IMR-90 (cell line): ENCODE measurements at regions not wholly inside any gene's neighbourhood (a gene's known extent, or its start where the extent isn't known, plus 50 kb on each side); places are given as distances from the start of the nearest gene placed in this dataset.

Experiments used
- ATAC-seq: fragments of 200-7000 bp; cut with Tn5 transposase; 2 replicates; pipeline ENCODE4 v1.9.1; 2020; ENCODE audit warnings: low read depth, mild to moderate bottlenecking, moderate library complexity
- BruUV-seq: library from RNA; stranded (reverse); fragments of 400-500 nt; replicated peaks from 2 replicates; lab custom pipeline; 2021; lab: Mats Ljungman, UMichigan
- CTCF ChIA-PET: fragments of 300-600 bp; formaldehyde crosslinking; extraction: SDS; loops from one replicate; lab custom pipeline; 2021; ENCODE audit warnings: antibody characterized with exemption; lab: Yijun Ruan, JAX
- POLR2A ChIA-PET: fragments of 300-600 bp; sonication (Branson Sonifier 250); formaldehyde crosslinking; loops from one replicate; lab custom pipeline; 2022; ENCODE audit warnings: antibody characterized with exemption; ENCODE audit not compliant: unreplicated experiment; lab: Charles Lee
- DNase-seq: peaks from one replicate; pipeline ENCODE4 v3.0.0; 2013
- H2AFZ ChIP-seq: replicated peaks from 2 replicates; pipeline ENCODE3; 2013; ENCODE audit warnings: low read length, mild to moderate bottlenecking; ENCODE audit not compliant: poor library complexity
- H2AK5ac ChIP-seq: 2 replicates; pipeline ENCODE4 v1.6.1; 2013; ENCODE audit warnings: low read depth, low read length, inconsistent platforms
- H2AK9ac ChIP-seq: replicated peaks from 2 replicates; pipeline ENCODE3; 2013; ENCODE audit warnings: mild to moderate bottlenecking, low read depth, low read length, moderate library complexity; ENCODE audit not compliant: poor library complexity
- H2BK120ac ChIP-seq: 2 replicates; pipeline ENCODE4 v1.6.1; 2013; ENCODE audit warnings: low read depth, low read length, inconsistent platforms
- H2BK15ac ChIP-seq: 3 replicates; pipeline ENCODE4 v1.6.1; 2013; ENCODE audit warnings: low read depth, low read length, inconsistent platforms
- H2BK20ac ChIP-seq: 2 replicates; pipeline ENCODE4 v1.6.1; 2013; ENCODE audit warnings: low read depth, mild to moderate bottlenecking, inconsistent platforms, low read length, moderate library complexity
- H2BK5ac ChIP-seq: 2 replicates; pipeline ENCODE4 v1.6.1; 2013; ENCODE audit warnings: mild to moderate bottlenecking, low read depth, low read length, inconsistent platforms; ENCODE audit not compliant: poor library complexity, severe bottlenecking
- H3K14ac ChIP-seq: replicated peaks from 2 replicates; pipeline ENCODE4 v1.6.1; 2013; ENCODE audit warnings: low read depth, low read length, inconsistent platforms
- H3K18ac ChIP-seq: 2 replicates; pipeline ENCODE4 v1.6.1; 2013; ENCODE audit warnings: low read depth, low read length, control low read depth
- H3K23ac ChIP-seq: 2 replicates; pipeline ENCODE4 v1.6.1; 2013; ENCODE audit warnings: low read depth, low read length, inconsistent platforms
- H3K27ac ChIP-seq: 2 replicates; pipeline ENCODE4 v1.5.1; 2013; ENCODE audit warnings: mild to moderate bottlenecking, control low read depth, low read length; ENCODE audit not compliant: insufficient read depth
- H3K27me3 ChIP-seq: 2 replicates; pipeline ENCODE4 v1.6.1; 2013; ENCODE audit warnings: low read length; ENCODE audit not compliant: control insufficient read depth, insufficient read depth
- H3K36me3 ChIP-seq: 2 replicates; pipeline ENCODE4 v1.6.1; 2013; ENCODE audit warnings: low read length, mixed read lengths; ENCODE audit not compliant: control insufficient read depth, insufficient read depth
- H3K4ac ChIP-seq: 2 replicates; pipeline ENCODE4 v1.6.1; 2013; ENCODE audit warnings: low read depth, low read length, inconsistent platforms
- H3K4me1 ChIP-seq: 2 replicates; pipeline ENCODE4 v1.6.1; 2013; ENCODE audit warnings: low read length, mixed read lengths; ENCODE audit not compliant: control insufficient read depth, insufficient read depth
- H3K4me2 ChIP-seq: 2 replicates; pipeline ENCODE4 v1.6.1; 2013; ENCODE audit warnings: low read depth, mild to moderate bottlenecking, control low read depth, low read length, moderate library complexity
- H3K4me3 ChIP-seq: 2 replicates; pipeline ENCODE4 v1.5.1; 2013; ENCODE audit warnings: low read depth, mild to moderate bottlenecking, control low read depth, low read length, moderate library complexity; ENCODE audit not compliant: insufficient read depth
- H3K56ac ChIP-seq: 2 replicates; pipeline ENCODE4 v1.6.1; 2013; ENCODE audit warnings: low read length, inconsistent platforms; ENCODE audit not compliant: insufficient read depth; ENCODE audit errors: extremely low read depth
- H3K79me1 ChIP-seq, 2 experiments: 2 replicates each; pipeline ENCODE4 v1.6.1; 2013; ENCODE audit warnings: low read length in 2 of 2, inconsistent platforms in 1 of 2, low read depth in 1 of 2
- H3K9ac ChIP-seq: 2 replicates; pipeline ENCODE4 v1.6.1; 2013; ENCODE audit warnings: low read depth, low read length, control low read depth
- H3K9me1 ChIP-seq: 2 replicates; pipeline ENCODE4 v1.6.1; 2013; ENCODE audit warnings: low read length, inconsistent platforms; ENCODE audit not compliant: insufficient read depth
- H3K9me3 ChIP-seq: 2 replicates; pipeline ENCODE4 v1.6.1; 2013; ENCODE audit warnings: low read length; ENCODE audit not compliant: control insufficient read depth, insufficient read depth
- H4K20me1 ChIP-seq: 2 replicates; pipeline ENCODE4 v1.6.1; 2013; ENCODE audit warnings: low read length, inconsistent platforms; ENCODE audit not compliant: insufficient read depth
- H4K5ac ChIP-seq: 2 replicates; pipeline ENCODE4 v1.6.1; 2013; ENCODE audit warnings: mild to moderate bottlenecking, low read depth, low read length, control low read depth
- H4K8ac ChIP-seq, 2 experiments: 2 replicates each; pipeline ENCODE4 v1.6.1; 2013; ENCODE audit warnings: low read depth in 2 of 2, low read length in 2 of 2, control low read depth in 1 of 2, inconsistent platforms in 1 of 2
- H4K91ac ChIP-seq: 2 replicates; pipeline ENCODE4 v1.6.1; 2013; ENCODE audit warnings: low read depth, low read length, inconsistent platforms; ENCODE audit not compliant: insufficient read depth
- MAFK ChIP-seq: IDR thresholded peaks from 2 replicates; pipeline ENCODE4 v1.6.1; 2012; ENCODE audit warnings: low read depth, low read length, improper control_type of control experiment
- MAZ ChIP-seq: IDR thresholded peaks from 2 replicates; pipeline ENCODE4 v1.6.1; 2012; ENCODE audit warnings: low read depth, mild to moderate bottlenecking, low read length, improper control_type of control experiment, moderate library complexity, borderline replicate concordance
- POLR2A ChIP-seq: IDR thresholded peaks from 2 replicates; pipeline ENCODE4 v1.6.1; 2012; ENCODE audit warnings: mild to moderate bottlenecking, low read depth, low read length
- RFX5 ChIP-seq: IDR thresholded peaks from 2 replicates; pipeline ENCODE4 v1.8.0; 2012; ENCODE audit warnings: low read depth, mild to moderate bottlenecking, low read length, moderate library complexity
- WGBS, 2 experiments: methylation state at CpG; one replicate each; pipeline versions ENCODE4 v1.1.5 to v1.1.7; 2013; ENCODE audit warnings: missing lambda C conversion rate in 2 of 2; ENCODE audit not compliant: insufficient read length in 1 of 2; ENCODE audit errors: extremely low coverage in 2 of 2; 5-methylcytosine and 5-hydroxymethylcytosine counted together
- dilution Hi-C: fragments of 300-500 bp; cut with HindIII; formaldehyde crosslinking; loops from one replicate; pipeline ENCODE4 v1.14.3; 2018; ENCODE audit warnings: low sequenced_read_pairs; ENCODE audit not compliant: unreplicated experiment
- in situ Hi-C: fragments of 300-500 bp; cut with MboI; formaldehyde crosslinking; loops from 3 replicates; pipeline ENCODE4 v1.14.3; 2019; ENCODE audit warnings: low sequenced_read_pairs, inconsistent platforms, mixed read lengths
- intact Hi-C: fragments of 100-400 bp; cut with micrococcal nuclease; formaldehyde crosslinking; loops from 2 replicates; pipeline ENCODE4 v1.10.0; 2022
- TF ChIP-seq, protein P1 (sequence below): fragments of 150-350 bp; IDR thresholded peaks from 2 replicates; pipeline ENCODE4 v1.6.1; 2016; ENCODE audit warnings: low read depth, mild to moderate bottlenecking, low read length, moderate library complexity, borderline replicate concordance
- TF ChIP-seq, protein P2 (sequence below): conservative IDR thresholded peaks from 2 replicates; pipeline ENCODE4 v1.5.1; 2012; ENCODE audit warnings: mild to moderate bottlenecking, low read depth, low read length, improper control_type of control experiment

DNA sequence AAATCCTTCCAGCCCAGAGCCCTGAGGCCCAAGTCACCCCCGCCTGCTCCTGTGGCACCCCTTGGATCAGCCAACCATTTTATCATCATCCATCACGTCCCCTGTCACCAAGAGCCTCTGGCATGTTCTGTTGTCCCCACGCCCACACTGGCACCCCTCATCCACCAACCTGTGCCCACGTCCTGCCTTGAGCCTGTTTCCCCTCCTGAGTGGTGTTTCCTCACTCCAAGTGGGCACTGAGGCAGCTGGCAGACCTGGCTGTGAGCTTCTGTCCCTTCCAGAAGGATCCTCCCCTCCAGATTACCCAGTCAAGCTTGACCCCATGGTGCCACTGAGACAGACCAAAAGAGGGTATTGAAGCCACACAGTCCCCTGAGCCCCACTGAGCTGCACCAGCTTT is 71.4 kb upstream of the ANTXRL start:
- Histone ChIP-seq H2BK15ac (no peak overlapping the region), H3K9ac (no peak overlapping the region), H4K20me1 (no peaks in the 10 kb centered on the region), H3K4me1 (no peaks in the 10 kb centered on the region), H4K8ac (no peak overlapping the region), H2AK9ac (no peak overlapping the region), H3K4ac (no peak overlapping the region), H4K91ac (no peak overlapping the region), H3K9me1 (peaks cover 4% of the 10 kb centered on the region; the same call in 1 of the 2 replicates), H2AFZ (no peak overlapping the region), H2BK5ac (no peak overlapping the region), H3K27me3 (peaks cover 18% of the 10 kb centered on the region), H3K56ac (no peak overlapping the region), H3K23ac (no peak overlapping the region), H2BK20ac (no peak overlapping the region), H2AK5ac (no peak overlapping the region), H3K4me3 (no peak overlapping the region), H3K18ac (no peak overlapping the region), H3K36me3 (no peaks in the 10 kb centered on the region), H3K27ac (no peak overlapping the region), H3K79me1 (no peaks in the 10 kb centered on the region), H2BK120ac (no peak overlapping the region), H3K9me3 (no peaks in the 10 kb centered on the region), H3K14ac (no peak overlapping the region), H4K5ac (no peak overlapping the region), H3K4me2 (no peak overlapping the region)
- CTCF ChIA-PET: no interaction called here
- no TSS peak for BruUV-seq
- TF ChIP-seq MAZ: no peak
- TF ChIP-seq POLR2A: no peak
- TF ChIP-seq MAFK: no peak
- no peak for TF ChIP-seq RFX5
- TF ChIP-seq, protein P1, sequence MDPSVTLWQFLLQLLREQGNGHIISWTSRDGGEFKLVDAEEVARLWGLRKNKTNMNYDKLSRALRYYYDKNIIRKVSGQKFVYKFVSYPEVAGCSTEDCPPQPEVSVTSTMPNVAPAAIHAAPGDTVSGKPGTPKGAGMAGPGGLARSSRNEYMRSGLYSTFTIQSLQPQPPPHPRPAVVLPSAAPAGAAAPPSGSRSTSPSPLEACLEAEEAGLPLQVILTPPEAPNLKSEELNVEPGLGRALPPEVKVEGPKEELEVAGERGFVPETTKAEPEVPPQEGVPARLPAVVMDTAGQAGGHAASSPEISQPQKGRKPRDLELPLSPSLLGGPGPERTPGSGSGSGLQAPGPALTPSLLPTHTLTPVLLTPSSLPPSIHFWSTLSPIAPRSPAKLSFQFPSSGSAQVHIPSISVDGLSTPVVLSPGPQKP: no peak
- TF ChIP-seq, protein P2, sequence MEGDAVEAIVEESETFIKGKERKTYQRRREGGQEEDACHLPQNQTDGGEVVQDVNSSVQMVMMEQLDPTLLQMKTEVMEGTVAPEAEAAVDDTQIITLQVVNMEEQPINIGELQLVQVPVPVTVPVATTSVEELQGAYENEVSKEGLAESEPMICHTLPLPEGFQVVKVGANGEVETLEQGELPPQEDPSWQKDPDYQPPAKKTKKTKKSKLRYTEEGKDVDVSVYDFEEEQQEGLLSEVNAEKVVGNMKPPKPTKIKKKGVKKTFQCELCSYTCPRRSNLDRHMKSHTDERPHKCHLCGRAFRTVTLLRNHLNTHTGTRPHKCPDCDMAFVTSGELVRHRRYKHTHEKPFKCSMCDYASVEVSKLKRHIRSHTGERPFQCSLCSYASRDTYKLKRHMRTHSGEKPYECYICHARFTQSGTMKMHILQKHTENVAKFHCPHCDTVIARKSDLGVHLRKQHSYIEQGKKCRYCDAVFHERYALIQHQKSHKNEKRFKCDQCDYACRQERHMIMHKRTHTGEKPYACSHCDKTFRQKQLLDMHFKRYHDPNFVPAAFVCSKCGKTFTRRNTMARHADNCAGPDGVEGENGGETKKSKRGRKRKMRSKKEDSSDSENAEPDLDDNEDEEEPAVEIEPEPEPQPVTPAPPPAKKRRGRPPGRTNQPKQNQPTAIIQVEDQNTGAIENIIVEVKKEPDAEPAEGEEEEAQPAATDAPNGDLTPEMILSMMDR: no peak
- POLR2A ChIA-PET: no interaction called here
- WGBS, 2 experiments: 100% methylated on average over 1 of the region's 4 CpGs; no CpG with 5 or more reads in 1 of the 2 experiments
- in situ Hi-C loops: no loop called here
- dilution Hi-C loops: no loop called here
- DNase-seq: no peak
- intact Hi-C loops: no loop called here
- no peak for ATAC-seq
